HG03521 (cell line): ENCODE measurements at regions not wholly inside any gene's neighbourhood (a gene's known extent, or its start where the extent isn't known, plus 50 kb on each side); places are given as distances from the start of the nearest gene placed in this dataset.

ENCODE experiments used
- ATAC-seq: cut with Tn5 transposase; IDR thresholded peaks from one replicate; pipeline ENCODE4 v1.9.1; 2021; ENCODE audit warnings: mild to moderate bottlenecking, moderate library complexity; ENCODE audit not compliant: unreplicated experiment

DNA sequence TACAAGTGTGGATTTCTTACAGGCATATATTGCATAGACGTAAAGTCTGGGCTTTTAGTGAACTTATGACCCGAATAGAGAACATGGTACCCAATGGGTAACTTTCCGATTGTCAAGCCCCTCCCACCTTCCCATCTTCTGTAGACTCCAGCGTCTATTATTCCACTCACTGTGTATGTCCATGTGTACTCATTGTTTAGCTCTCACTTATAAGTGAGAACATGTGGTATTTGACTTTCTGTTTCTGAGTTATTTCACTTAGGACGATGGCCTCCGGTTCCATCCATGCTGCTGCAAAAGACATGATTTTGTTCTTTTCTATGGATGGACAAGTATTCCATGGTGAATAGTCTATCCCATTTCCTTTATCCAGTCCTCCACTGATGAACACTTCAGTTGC, 306.4 kb downstream of the CD83 start:
- no peak for ATAC-seq

- ATAC-seq = no peak
Observed at GRCh38 chr6:14425805-14426204, 308.2 kb downstream of the CD83 start.

DNA sequence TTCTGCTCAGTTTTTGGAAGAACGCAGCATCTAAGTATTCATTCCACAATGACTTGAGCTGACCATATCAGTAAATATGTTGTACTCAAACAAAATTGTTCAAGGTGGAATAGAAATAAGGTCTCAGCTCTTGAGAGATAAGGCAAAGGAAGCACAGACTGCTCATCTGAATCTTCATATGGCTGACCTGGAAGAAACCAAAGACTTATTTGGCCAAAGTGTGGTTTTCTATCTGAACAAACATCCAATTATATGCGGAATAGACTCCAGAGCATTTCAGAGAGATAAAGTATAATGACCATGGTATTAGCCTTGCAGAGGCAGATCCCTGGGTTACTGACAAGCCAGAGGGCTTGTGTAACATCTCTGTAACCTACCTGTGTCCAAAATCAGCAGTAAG, 308.7 kb downstream of the CD83 start:
- ATAC-seq = no peak

GRCh38 chr6:14428269-14428668, 310.7 kb downstream of the CD83 start:
- no peak for ATAC-seq

DNA sequence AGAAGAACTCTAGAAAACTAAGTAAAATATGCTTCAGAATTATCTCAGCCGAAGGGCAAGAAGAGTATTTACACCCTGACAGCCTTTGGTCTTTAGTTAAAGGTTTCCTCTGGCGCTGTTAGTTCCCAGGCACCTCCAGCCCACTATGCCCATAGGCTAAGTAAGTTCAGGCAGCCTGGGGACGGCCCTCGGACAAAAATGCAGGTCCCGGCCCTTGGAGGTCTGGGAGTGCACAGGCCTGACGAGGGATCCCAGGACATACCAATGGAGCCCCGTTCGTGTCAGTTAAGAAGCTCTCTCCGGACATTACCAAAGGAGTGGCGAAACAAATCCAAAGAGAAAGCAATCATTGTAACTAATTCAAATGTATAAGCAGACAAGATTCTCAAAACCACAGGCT, 311.8 kb downstream of the CD83 start:
- ATAC-seq = no peak

DNA sequence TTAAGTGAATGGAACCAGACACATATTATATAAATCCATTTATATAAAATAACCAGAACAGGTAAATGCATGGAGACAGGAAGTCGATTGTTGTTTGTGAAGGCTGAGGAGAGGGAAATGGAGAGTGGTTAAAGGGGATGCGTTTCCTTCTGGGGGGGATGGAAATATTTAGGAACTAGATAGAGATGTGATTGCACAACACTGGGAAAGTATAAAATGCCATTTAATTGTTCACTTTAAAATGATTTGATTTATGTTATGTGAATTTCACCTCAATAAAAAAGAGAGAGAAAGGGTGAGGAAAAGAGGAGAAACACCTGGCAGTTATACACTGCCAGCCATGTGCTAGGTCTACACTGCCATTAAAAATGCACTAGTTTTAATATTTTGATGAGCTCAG, 312.6 kb downstream of the CD83 start:
- no peak for ATAC-seq

- no peak for ATAC-seq
Observed at GRCh38 chr6:14431385-14432330, 314.1 kb downstream of the CD83 start.

DNA sequence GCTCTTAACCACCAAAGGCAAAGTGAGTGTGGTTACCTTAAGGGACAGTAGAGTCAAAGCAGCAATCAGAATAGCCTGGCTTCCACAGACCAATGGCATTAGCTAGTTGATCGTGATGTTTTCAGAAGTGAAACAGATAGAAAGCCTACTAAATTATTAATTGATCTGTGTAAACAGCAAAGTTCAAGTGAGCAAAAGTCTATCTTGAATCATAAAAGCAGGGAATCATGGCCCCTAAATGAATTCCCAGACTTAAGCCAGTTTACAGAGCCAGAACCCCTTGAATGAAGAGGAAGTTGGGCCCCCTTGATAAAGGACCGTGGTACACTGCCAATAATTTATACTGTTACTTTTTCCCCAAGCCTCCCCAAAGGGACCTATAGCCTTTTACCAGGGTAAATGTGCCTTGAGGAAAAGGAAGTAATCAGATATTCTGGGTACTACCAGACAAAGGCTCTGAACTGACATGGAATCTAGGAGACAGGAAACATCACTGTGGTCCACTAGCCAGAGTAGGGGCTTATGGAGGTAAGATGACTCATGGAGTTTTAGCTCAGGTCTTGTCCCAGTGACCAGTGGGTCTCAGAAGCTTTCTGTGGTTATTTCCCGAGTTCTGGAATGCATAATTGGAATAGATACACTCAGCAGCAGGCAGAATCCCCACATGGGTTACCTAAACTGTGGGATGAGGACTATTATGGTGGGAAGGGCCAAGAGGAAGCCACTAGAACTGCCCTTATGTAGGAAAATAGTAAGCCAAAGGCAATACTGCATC, 317.5 kb downstream of the CD83 start:
- no peak for ATAC-seq

DNA sequence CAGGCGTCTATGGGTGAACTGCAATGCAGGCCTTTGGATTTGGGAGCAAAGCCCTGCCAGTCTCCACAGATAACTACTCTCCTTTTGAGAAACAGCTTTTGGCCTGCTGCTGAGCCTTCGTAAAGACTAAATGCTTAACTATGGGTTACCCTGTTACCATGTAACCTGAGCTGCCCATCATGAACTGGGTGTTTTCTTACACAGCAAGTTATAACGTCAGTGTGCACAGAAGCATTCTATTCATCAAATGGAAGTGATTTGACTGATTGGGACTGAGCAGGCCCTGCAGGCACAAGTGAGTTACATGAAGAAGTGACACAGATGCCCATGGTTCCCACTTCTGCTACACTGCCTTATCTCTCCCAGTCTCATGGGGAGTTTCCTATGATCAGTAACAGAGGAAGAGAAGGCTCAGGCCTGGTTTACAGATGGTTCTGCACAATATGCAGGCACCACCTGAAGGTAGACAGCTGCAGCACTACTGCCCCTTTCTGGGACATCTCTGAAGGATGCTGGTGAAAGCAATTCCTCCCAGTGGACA, 319.1 kb downstream of the CD83 start:
- ATAC-seq = no peak

DNA sequence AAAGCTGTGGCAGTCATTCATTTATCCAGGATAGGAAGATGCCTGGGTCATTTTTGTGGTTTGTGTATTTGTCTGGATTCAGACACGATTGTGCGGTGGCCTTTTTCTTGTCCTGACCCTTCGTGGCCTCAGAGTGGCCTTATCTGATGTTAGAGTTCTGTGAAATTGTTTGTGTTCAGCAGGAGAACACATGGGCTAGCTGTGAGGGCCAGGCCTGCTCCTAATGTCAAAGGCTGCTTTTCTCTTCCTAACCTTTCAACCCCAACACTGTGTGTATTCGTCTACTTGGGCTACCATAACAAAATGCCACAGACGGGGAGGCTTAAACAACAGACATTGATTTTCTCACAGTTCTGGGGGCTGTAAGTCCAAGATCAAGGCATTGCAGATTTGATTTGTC, 321.8 kb downstream of the CD83 start:
- ATAC-seq = no peak

GRCh38 chr6:14440215-14440910, 322.8 kb downstream of the CD83 start:
- no peak for ATAC-seq

DNA sequence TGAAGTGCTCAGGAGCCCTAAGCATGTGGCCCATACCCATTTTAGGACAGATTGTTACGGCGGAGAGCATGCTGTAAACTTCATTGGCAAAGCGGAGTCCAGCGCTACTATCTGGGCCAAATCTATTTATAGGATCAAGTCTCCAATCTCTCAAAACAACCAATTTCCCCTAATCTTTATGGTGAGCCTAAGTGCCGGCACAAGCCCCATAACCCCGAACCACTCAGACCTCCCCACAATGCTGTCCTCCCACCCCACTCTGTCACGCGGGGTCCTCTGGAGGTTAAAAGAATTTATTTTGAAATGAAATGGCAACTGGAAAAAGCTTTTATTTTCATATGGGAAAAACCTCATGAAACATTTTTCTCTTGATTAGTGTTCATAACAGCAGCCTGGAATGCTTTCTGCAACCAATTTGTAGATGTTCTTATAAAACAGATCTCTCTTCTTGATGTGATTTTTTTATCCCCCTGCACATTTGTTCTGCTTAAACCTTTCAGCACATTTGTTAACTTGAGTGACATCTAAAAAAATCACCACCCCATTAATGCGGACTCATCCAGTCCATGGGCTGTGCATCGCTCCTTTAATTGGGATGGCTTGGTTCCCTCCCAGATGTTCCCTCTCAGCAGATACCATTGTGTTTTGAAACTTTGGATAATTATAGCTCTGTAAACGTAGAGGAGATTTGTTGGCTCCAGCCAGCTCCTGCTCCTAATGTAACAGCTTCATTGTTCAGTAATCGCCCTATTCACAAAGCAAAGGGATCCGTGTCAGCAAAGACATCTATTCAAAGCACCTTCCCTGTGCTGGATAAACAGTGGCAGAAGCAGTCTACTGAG, 323.6 kb downstream of the CD83 start:
- ATAC-seq = no peak

DNA sequence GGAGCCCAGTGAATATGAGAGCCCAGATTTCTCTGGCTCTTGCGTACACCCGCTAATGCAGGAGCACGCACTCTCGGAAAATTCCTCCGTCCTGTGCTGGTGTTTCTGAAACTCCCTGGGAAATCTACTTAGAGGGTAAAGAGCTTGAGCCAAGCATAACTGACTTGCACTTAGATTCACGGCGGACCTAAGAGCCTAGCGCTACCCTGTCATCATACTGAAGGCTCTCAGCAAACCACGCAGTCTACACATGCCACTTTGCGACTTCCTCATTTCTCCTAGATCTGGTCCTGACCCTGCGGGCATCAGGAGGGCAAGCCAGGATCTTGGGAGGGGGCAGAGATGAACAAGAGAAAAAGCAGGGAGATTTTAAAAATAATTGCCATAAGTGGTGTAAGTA, 324.7 kb downstream of the CD83 start:
- no peak for ATAC-seq

GRCh38 chr6:14443629-14444268, 326.2 kb downstream of the CD83 start:
- no peak for ATAC-seq

DNA sequence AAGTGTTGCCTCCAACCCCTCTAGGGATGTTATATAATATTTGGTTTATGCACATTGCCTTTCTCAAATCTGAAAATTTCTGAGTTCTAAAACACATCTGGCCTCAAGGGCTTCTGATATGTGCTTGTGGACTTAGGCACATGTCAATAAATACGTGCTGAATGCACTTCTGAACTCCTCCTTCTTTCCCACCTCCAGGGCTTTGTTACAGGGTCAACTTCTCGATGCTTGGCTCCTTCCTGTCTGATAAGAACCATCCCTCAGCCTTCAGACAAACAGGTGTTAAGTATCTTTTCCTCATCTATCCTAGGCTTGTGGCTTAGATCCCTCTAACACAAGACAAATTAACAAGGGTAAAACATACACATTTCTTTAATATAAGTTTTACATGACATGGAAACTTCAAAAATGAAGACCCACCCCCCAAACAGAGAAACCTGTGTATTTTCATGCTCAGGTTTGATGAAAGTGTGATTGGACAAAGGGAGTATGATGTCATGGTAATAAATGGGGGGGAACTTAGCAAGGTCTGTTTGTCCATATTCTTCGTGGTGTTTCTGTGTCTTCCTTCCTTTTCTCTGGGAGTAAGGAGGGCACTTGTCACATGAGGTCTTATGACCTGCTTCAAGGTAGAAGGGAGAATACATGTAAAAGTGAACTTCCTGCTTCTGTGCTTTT, 326.9 kb downstream of the CD83 start:
- ATAC-seq = no peak

DNA sequence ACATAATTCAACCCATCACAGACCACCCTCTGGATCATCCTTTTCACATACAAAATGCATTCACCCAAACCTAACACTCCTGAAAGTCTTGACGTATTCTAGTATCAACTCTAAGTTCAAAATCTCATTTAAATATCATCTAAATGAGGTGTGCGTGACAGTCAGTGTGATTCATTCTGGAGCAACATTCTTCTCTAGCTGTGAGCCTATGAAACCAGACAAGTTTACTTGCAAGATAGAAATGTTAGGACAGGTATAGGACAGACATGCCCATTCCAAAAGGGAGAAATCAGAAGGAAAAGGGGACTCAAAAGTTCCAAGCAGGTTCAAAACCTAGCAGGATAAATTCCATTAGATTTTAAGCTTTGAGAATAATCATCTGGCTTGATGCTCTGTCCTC, 329.7 kb downstream of the CD83 start:
- ATAC-seq = no peak

DNA sequence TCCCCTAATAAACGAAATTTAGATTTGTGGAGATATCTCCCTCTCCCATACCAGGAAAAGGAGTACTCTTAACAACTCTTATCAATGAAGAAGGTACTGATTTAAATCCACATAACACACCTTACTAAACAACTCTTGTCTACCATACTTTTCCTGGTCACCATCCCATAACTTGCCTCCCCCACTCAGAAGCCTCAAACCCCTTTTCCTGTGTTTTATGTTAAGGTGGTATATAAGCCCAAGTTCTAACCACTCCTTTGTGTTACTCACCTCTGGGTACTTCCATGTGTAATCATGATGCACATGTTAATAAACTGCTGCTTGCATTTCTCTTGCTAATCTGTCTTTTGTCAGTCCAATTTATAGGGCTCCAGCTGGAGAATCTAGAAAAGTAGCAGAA, 330.7 kb downstream of the CD83 start:
- ATAC-seq = no peak

GRCh38 chr6:14450133-14450504, 332.5 kb downstream of the CD83 start:
- no peak for ATAC-seq

GRCh38 chr6:14450578-14450977, 333.0 kb downstream of the CD83 start:
- no peak for ATAC-seq
